Gastrocnemius medialis (tissue), 4 donors: ENCODE measurements at regions not wholly inside any gene's neighbourhood (a gene's known extent, or its start where the extent isn't known, plus 50 kb on each side); places are given as distances from the start of the nearest gene placed in this dataset.

ENCODE experiments used
- ATAC-seq, 2 donors: fragments of 150-250 bp; one replicate each; pipeline ENCODE4 v1.9.1; 2016
- DNase-seq, 2 donors: peaks; one replicate each; pipeline ENCODE4 v3.0.0-alpha.2; 2019
- H3K27ac ChIP-seq, 4 donors: fragments of 200-600 bp; sonication (generic); 1 replicate in 1 of 4; 2 replicates in 3 of 4; pipeline ENCODE4 v1.5.1; 2016 to 2018; ENCODE audit warnings: mild to moderate bottlenecking in 2 of 4, moderate library complexity in 1 of 4
- H3K27me3 ChIP-seq, 3 donors: fragments of 200-600 bp; sonication (generic) in 2 of 3; 1 replicate in 1 of 3; 2 replicates in 2 of 3; pipeline versions ENCODE4 v1.5.1 to v1.6.0; 2016 to 2019; ENCODE audit warnings: mild to moderate bottlenecking in 1 of 3, moderate library complexity in 1 of 3
- H3K36me3 ChIP-seq, 2 donors: fragments of 200-600 bp; sonication (generic) in 1 of 2; one replicate each; pipeline ENCODE4 v1.5.1; 2017 to 2018
- H3K4me1 ChIP-seq, 2 donors: fragments of 200-600 bp; sonication (generic) in 1 of 2; one replicate each; pipeline ENCODE4 v1.5.1; 2016 to 2017; ENCODE audit warnings: mild to moderate bottlenecking in 2 of 2
- H3K4me3 ChIP-seq, 4 donors: fragments of 200-600 bp; sonication (generic) in 3 of 4; 1 replicate in 1 of 4; 2 replicates in 3 of 4; pipeline ENCODE4 v1.5.1; 2016 to 2019; ENCODE audit warnings: mild to moderate bottlenecking in 2 of 4
- H3K9me3 ChIP-seq, 3 donors: fragments of 200-600 bp; sonication (generic) in 2 of 3; 1 replicate in 1 of 3; 2 replicates in 2 of 3; pipeline ENCODE4 v1.5.1; 2016 to 2019
- POLR2A ChIP-seq, 2 donors: fragments of 450-650 bp; IDR thresholded peaks; one replicate each; pipeline ENCODE4 v1.6.1; 2017; ENCODE audit warnings: antibody characterized with exemption in 2 of 2, mild to moderate bottlenecking in 2 of 2, moderate library complexity in 2 of 2
- in situ Hi-C, 4 donors: fragments of 200-750 bp; cut with MboI; loops; one replicate each; pipeline versions ENCODE4 v1.15.0 to v1.8.0; 2017; ENCODE audit warnings: low sequenced_read_pairs in 4 of 4
- intact Hi-C: fragments of 100-400 bp; cut with DNase I; formaldehyde crosslinking; loops from one replicate; pipeline ENCODE4 v1.15.1; 2023; ENCODE audit warnings: low total_unique reads
- TF ChIP-seq, protein P1 (sequence below), 5 experiments: fragments of 450-650 bp in 3 of 5; fragments of 200-600 bp in 2 of 5; sonication (generic) in 2 of 5; IDR thresholded peaks in 4 of 5; conservative IDR thresholded peaks in 1 of 5; 1 replicate in 4 of 5; 2 replicates in 1 of 5; pipeline ENCODE4 v1.5.1; 2016 to 2019; ENCODE audit warnings: antibody characterized with exemption in 5 of 5, mild to moderate bottlenecking in 3 of 5, moderate library complexity in 3 of 5

- ATAC-seq (no peak), DNase-seq (no peak)
- Histone ChIP-seq H3K27me3 (no peaks in the 10 kb centered on the region), H3K4me1 (no peaks in the 10 kb centered on the region), H3K27ac (no peak overlapping the region), H3K9me3 (peaks cover 0 to 4% (median 0%) of the 10 kb centered on the region in 3 donors), H3K4me3 (no peak overlapping the region), H3K36me3 (no peaks in the 10 kb centered on the region)
- in situ Hi-C loops, result no loop called here
- TF ChIP-seq, protein P1, sequence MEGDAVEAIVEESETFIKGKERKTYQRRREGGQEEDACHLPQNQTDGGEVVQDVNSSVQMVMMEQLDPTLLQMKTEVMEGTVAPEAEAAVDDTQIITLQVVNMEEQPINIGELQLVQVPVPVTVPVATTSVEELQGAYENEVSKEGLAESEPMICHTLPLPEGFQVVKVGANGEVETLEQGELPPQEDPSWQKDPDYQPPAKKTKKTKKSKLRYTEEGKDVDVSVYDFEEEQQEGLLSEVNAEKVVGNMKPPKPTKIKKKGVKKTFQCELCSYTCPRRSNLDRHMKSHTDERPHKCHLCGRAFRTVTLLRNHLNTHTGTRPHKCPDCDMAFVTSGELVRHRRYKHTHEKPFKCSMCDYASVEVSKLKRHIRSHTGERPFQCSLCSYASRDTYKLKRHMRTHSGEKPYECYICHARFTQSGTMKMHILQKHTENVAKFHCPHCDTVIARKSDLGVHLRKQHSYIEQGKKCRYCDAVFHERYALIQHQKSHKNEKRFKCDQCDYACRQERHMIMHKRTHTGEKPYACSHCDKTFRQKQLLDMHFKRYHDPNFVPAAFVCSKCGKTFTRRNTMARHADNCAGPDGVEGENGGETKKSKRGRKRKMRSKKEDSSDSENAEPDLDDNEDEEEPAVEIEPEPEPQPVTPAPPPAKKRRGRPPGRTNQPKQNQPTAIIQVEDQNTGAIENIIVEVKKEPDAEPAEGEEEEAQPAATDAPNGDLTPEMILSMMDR (IDR thresholded peaks at IDR 0.05 in 4 of 5, conservative IDR thresholded peaks at IDR 0.05 in 1 of 5), result no peak
- TF ChIP-seq POLR2A (IDR thresholded peaks at IDR 0.05), result no peak
- intact Hi-C loops, result no loop called here
Measured at GRCh38 chr5:4563400-4563799, 576.7 kb upstream of the ADAMTS16 start.

GRCh38 chr5:4570047-4570995 lies 569.8 kb upstream of the ADAMTS16 start:
- in situ Hi-C loops, result no loop called here
- intact Hi-C loops, result no loop called here
- Histone ChIP-seq H3K4me1 (no peaks in the 10 kb centered on the region), H3K4me3 (no peak overlapping the region), H3K27me3 (no peaks in the 10 kb centered on the region), H3K9me3 (no peaks in the 10 kb centered on the region), H3K27ac (no peak overlapping the region), H3K36me3 (no peaks in the 10 kb centered on the region)
- TF ChIP-seq, protein P1 (IDR thresholded peaks at IDR 0.05 in 4 of 5, conservative IDR thresholded peaks at IDR 0.05 in 1 of 5), result no peak
- TF ChIP-seq POLR2A (IDR thresholded peaks at IDR 0.05), result no peak
- ATAC-seq, result no peak
- no peak for DNase-seq

DNA sequence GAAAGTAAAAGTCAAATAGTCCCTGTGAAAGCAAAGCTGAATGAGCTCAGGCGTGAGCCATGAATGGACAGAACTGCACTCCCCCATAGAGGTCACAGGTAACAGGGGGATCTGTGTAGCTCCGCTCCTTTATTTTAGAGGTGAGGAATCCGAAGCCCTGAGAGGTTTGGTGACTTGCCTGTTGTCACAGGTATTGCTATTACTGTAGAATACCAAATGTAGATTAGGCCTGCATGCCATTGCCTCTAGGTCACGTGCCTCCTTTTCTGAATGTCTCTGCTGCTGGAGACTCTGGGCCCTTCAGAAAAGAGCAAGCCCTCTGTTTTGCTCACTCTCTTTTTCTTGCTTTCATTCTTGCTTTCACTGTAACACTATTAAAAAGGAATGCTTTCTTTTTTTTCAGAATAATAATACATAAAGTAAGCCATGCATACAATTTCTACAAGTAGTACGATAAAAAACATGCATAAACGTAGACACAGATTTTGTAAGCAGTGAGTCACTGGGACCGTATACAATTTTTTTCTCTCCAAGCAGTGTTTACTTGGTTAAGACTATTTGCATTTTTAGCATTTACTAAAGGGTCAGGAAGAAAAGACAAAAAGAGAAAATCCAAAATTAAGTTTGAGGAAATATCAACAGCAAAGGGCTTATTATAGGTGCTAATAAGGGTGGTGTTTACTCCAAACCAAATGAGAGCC lies 568.7 kb upstream of the ADAMTS16 start:
- Histone ChIP-seq H3K36me3 (no peaks in the 10 kb centered on the region), H3K27ac (no peak overlapping the region), H3K9me3 (no peaks in the 10 kb centered on the region), H3K4me1 (no peaks in the 10 kb centered on the region), H3K4me3 (no peak overlapping the region), H3K27me3 (no peaks in the 10 kb centered on the region)
- intact Hi-C loops (no loop called here), in situ Hi-C loops (no loop called here)
- DNase-seq (no peak), ATAC-seq (no peak)
- TF ChIP-seq POLR2A (IDR thresholded peaks at IDR 0.05), result no peak
- TF ChIP-seq, protein P1 (IDR thresholded peaks at IDR 0.05 in 4 of 5, conservative IDR thresholded peaks at IDR 0.05 in 1 of 5), result no peak

DNA sequence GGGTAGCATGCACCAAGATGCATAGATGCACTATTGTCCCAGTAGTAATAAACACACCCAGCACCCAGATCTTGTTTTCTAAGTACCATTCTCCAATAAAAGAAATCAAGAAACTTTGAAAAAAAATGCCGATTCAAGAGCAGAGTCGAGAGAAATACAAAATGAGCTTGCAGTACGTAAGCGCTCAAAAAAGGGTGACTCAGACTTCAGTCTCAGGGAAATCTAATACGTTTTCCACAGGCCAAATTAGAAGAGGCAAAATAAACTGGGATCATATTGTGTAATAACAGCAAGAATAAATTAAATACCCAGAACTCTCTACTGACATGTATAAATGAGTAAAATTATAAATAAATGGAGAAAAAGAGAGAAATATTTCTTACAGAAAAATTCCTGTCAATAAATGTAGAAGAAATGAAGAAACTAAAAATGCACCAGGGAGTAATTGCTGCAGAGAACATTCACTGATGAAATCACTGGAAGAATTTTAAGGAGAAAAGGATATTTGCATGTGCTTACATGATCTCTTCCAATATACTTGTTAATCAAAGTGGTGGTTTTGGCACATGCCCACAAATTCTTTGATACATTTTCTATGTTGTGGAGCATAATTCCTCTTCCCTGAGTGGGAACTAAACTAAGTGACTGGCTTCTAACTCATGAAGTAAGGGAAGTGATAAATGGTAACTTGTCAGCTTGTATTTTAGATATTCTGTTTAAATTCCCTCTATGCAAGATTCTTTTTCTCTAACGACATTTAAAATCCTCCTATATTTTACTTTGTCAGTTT lies 567.6 kb upstream of the ADAMTS16 start:
- ATAC-seq (no peak), DNase-seq (no peak)
- no peaks in the 10 kb centered on the region for H3K27me3 ChIP-seq
- no peaks in the 10 kb centered on the region for H3K36me3 ChIP-seq
- H3K4me3 ChIP-seq, result no peak overlapping the region
- no peak overlapping the region for H3K27ac ChIP-seq
- TF ChIP-seq POLR2A (IDR thresholded peaks at IDR 0.05), result no peak
- TF ChIP-seq, protein P1 (IDR thresholded peaks at IDR 0.05 in 4 of 5, conservative IDR thresholded peaks at IDR 0.05 in 1 of 5), result no peak
- in situ Hi-C loops, result no loop called here
- no peaks in the 10 kb centered on the region for H3K4me1 ChIP-seq
- intact Hi-C loops, result no loop called here
- H3K9me3 ChIP-seq, result no peaks in the 10 kb centered on the region
